Neural progenitor cell (in vitro differentiated cells): ENCODE measurements at regions not wholly inside any gene's neighbourhood (a gene's known extent, or its start where the extent isn't known, plus 50 kb on each side); places are given as distances from the start of the nearest gene placed in this dataset.

Experiments
- EZH2 ChIP-seq: fragments of 200-600 bp; sonication (generic); IDR thresholded peaks from 2 replicates; pipeline ENCODE4 v1.6.1; 2017; ENCODE audit warnings: antibody characterized with exemption, mild to moderate bottlenecking, moderate library complexity
- TF ChIP-seq, protein P1 (sequence below): fragments of 200-600 bp; sonication (generic); IDR thresholded peaks from 2 replicates; pipeline ENCODE4 v1.5.1; 2017; ENCODE audit warnings: antibody characterized with exemption, mild to moderate bottlenecking

GRCh38 chr1:95406279-95406678 is 172.3 kb downstream of the RWDD3 start:
- TF ChIP-seq, protein P1, sequence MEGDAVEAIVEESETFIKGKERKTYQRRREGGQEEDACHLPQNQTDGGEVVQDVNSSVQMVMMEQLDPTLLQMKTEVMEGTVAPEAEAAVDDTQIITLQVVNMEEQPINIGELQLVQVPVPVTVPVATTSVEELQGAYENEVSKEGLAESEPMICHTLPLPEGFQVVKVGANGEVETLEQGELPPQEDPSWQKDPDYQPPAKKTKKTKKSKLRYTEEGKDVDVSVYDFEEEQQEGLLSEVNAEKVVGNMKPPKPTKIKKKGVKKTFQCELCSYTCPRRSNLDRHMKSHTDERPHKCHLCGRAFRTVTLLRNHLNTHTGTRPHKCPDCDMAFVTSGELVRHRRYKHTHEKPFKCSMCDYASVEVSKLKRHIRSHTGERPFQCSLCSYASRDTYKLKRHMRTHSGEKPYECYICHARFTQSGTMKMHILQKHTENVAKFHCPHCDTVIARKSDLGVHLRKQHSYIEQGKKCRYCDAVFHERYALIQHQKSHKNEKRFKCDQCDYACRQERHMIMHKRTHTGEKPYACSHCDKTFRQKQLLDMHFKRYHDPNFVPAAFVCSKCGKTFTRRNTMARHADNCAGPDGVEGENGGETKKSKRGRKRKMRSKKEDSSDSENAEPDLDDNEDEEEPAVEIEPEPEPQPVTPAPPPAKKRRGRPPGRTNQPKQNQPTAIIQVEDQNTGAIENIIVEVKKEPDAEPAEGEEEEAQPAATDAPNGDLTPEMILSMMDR: no peak
- TF ChIP-seq EZH2: no peak
